Retinal pigment epithelial cell (primary cell): ENCODE measurements at regions not wholly inside any gene's neighbourhood (a gene's known extent, or its start where the extent isn't known, plus 50 kb on each side); places are given as distances from the start of the nearest gene placed in this dataset.

Experiments used
- DNase-seq: peaks from one replicate; pipeline ENCODE4 v3.0.0-alpha.2; 2010; ENCODE audit warnings: low read depth
- H3K4me3 ChIP-seq: 2 replicates; pipeline ENCODE4 v1.5.1; 2011; ENCODE audit warnings: mild to moderate bottlenecking, low read length, control low read depth, moderate library complexity
- CTCF ChIP-seq: conservative IDR thresholded peaks from 2 replicates; pipeline ENCODE4 v1.5.1; 2011; ENCODE audit warnings: low read depth, low read length, control low read depth, inconsistent platforms

- DNase-seq = no peak
- no peak for TF ChIP-seq CTCF
- no peak overlapping the region for H3K4me3 ChIP-seq
These were observed 201.2 kb upstream of the SOX2 start for GRCh38 chr3:181510500-181510899.

- no peak for DNase-seq
- no peak for TF ChIP-seq CTCF
These were observed 214.4 kb upstream of the SOX2 start for GRCh38 chr3:181497358-181497757.

GRCh38 chr3:181493423-181493822, 218.3 kb upstream of the SOX2 start:
- no peak for TF ChIP-seq CTCF
- DNase-seq = no peak

More at GRCh38 chr3:181497358-181497757, 214.4 kb upstream of the SOX2 start:
- no peak overlapping the region for H3K4me3 ChIP-seq

GRCh38 chr3:181488536-181488935, 223.2 kb upstream of the SOX2 start:
- H3K4me3 ChIP-seq = no peak overlapping the region
- no peak for DNase-seq
- no peak for TF ChIP-seq CTCF

More at GRCh38 chr3:181493423-181493822, 218.3 kb upstream of the SOX2 start:
- H3K4me3 ChIP-seq = no peak overlapping the region

- no peak for TF ChIP-seq CTCF
- H3K4me3 ChIP-seq = no peak overlapping the region
- DNase-seq = no peak
These were observed 224.3 kb upstream of the SOX2 start for GRCh38 chr3:181487236-181487978.

- TF ChIP-seq CTCF = no peak
- no peak overlapping the region for H3K4me3 ChIP-seq
- DNase-seq = peak; percentile 9
These were observed 225.4 kb upstream of the SOX2 start for GRCh38 chr3:181486141-181486885.
